ENCODE measurements at regions not wholly inside any gene's neighbourhood (a gene's known extent, or its start where the extent isn't known, plus 50 kb on each side); places are given as distances from the start of the nearest gene placed in this dataset.

DNA sequence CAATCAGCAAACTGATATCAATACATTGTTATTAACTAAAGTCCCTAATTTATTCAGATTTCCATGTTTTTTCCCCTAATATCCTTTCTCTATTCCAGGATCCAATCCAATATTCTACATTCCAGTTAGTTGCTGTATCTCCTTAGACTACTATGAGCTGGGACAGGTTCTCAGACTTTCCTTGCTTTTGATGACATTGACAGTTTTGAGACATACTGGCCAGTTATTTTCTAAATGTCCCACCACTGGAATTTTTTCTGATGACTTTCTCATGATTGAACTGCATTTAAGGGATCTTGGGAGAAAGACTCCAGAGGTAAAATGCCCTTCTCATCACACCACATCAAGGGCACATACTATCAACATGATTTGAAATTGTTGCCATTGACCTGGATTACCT lies 177.1 kb upstream of the MAF start:
- no peaks in the 10 kb centered on the region for H3K9me3 ChIP-seq (ENCODE audit: control insufficient read depth, low read depth, low read length)
- H3K27ac Mint-ChIP-seq, result no peak overlapping the region
- no peak overlapping the region for H3T11ph ChIP-seq (ENCODE audit: low read length)
- TF ChIP-seq, protein P1, sequence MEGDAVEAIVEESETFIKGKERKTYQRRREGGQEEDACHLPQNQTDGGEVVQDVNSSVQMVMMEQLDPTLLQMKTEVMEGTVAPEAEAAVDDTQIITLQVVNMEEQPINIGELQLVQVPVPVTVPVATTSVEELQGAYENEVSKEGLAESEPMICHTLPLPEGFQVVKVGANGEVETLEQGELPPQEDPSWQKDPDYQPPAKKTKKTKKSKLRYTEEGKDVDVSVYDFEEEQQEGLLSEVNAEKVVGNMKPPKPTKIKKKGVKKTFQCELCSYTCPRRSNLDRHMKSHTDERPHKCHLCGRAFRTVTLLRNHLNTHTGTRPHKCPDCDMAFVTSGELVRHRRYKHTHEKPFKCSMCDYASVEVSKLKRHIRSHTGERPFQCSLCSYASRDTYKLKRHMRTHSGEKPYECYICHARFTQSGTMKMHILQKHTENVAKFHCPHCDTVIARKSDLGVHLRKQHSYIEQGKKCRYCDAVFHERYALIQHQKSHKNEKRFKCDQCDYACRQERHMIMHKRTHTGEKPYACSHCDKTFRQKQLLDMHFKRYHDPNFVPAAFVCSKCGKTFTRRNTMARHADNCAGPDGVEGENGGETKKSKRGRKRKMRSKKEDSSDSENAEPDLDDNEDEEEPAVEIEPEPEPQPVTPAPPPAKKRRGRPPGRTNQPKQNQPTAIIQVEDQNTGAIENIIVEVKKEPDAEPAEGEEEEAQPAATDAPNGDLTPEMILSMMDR (conservative IDR thresholded peaks at IDR 0.05), result no peak
- no peak overlapping the region for H4K91ac ChIP-seq (ENCODE audit: insufficient read length, low read depth, low read length)
- no peaks in the 10 kb centered on the region for H3K9me3 Mint-ChIP-seq
- H2BK5ac ChIP-seq (ENCODE audit: insufficient read length, low read length), result no peak overlapping the region
- no peak overlapping the region for H4K5ac ChIP-seq (ENCODE audit: insufficient read length, low read depth, low read length)
- H3K79me1 ChIP-seq (ENCODE audit: insufficient read depth, low read depth, low read length, poor library complexity, severe bottlenecking), result no peaks in the 10 kb centered on the region
- H3K23me2 ChIP-seq (ENCODE audit: insufficient read length, low read depth, low read length, poor library complexity, severe bottlenecking), result no peaks in the 10 kb centered on the region
- H2BK120ac ChIP-seq (ENCODE audit: low read depth, low read length, poor library complexity, severe bottlenecking), result no peak overlapping the region
- H3K36me3 Mint-ChIP-seq (ENCODE audit: insufficient read depth in 1 of 3, low read depth in 3 of 3), result no peaks in the 10 kb centered on the region
- no peak overlapping the region for H2BK15ac ChIP-seq (ENCODE audit: low read depth, low read length)
- H2BK20ac ChIP-seq (ENCODE audit: low read depth, low read length, poor library complexity, severe bottlenecking), result no peak overlapping the region
- no peak for DNase-seq
- no peak overlapping the region for H3K4me2 ChIP-seq (ENCODE audit: insufficient read depth, insufficient read length, low read length)
- H3K4me3 Mint-ChIP-seq, result no peak overlapping the region
- peaks cover 8 to 9% of the 10 kb centered on the region in 2 experiments for H3K4me1 Mint-ChIP-seq
- H4K8ac ChIP-seq (replicated peaks; ENCODE audit: insufficient read length, low read depth, low read length), result no peak overlapping the region
- H3K9ac ChIP-seq (ENCODE audit: extremely low read depth, insufficient read length, low read length), result no peak overlapping the region
- H3K27me3 ChIP-seq (ENCODE audit: insufficient read depth, low read length), result no peaks in the 10 kb centered on the region
- no peak overlapping the region for H2AK5ac ChIP-seq (ENCODE audit: insufficient read length, low read length)
- H3K14ac ChIP-seq (ENCODE audit: insufficient read depth, low read length), result no peak overlapping the region
- H3K4ac ChIP-seq (ENCODE audit: low read depth, low read length), result no peak overlapping the region
- no peaks in the 10 kb centered on the region for H3K79me2 ChIP-seq (ENCODE audit: insufficient read depth, low read length)
- H4K20me1 ChIP-seq (ENCODE audit: control insufficient read depth, insufficient read depth, insufficient read length), result no peaks in the 10 kb centered on the region
- H3K27ac ChIP-seq (ENCODE audit: insufficient read length, low read depth, low read length), result no peak overlapping the region
- H3K56ac ChIP-seq (ENCODE audit: insufficient read length, low read depth, low read length), result no peak overlapping the region
- no peak overlapping the region for H2AFZ ChIP-seq (ENCODE audit: low read length)
- no peak overlapping the region for H3K18ac ChIP-seq (ENCODE audit: insufficient read length, low read depth, low read length)
- no peaks in the 10 kb centered on the region; the same call in 1 of the 2 replicates for H3K27me3 Mint-ChIP-seq (ENCODE audit: low read depth)
- H3K23ac ChIP-seq (ENCODE audit: insufficient read length, low read depth, low read length), result no peak overlapping the region
- H3K4me1 ChIP-seq (ENCODE audit: insufficient read depth, low read length), result no peaks in the 10 kb centered on the region; the same call in 1 of the 2 replicates
- no peak overlapping the region for H2BK12ac ChIP-seq (ENCODE audit: insufficient read length, low read depth, low read length)

Measured in H9 (cell line).